Lower lobe of right lung (tissue), 2 donors: ENCODE measurements at regions not wholly inside any gene's neighbourhood (a gene's known extent, or its start where the extent isn't known, plus 50 kb on each side); places are given as distances from the start of the nearest gene placed in this dataset.

ENCODE experiments used
- ATAC-seq, 2 donors: fragments of 200-7000 bp; cut with Tn5 transposase; one replicate each; pipeline ENCODE4 v1.9.1; 2020 to 2022; ENCODE audit warnings: mild to moderate bottlenecking in 2 of 2, moderate library complexity in 2 of 2
- DNase-seq: peaks from one replicate; pipeline ENCODE4 v3.0.0-alpha.2; 2020
- H3K27ac ChIP-seq: fragments of 200-600 bp; one replicate; pipeline ENCODE4 v1.8.0; 2022
- H3K27me3 ChIP-seq: fragments of 200-600 bp; one replicate; pipeline ENCODE4 v1.8.0; 2022; ENCODE audit warnings: low read depth
- H3K36me3 ChIP-seq: fragments of 200-600 bp; one replicate; pipeline ENCODE4 v1.8.0; 2022; ENCODE audit warnings: mild to moderate bottlenecking
- H3K4me1 ChIP-seq: fragments of 200-600 bp; one replicate; pipeline ENCODE4 v1.8.0; 2022
- H3K4me3 ChIP-seq: fragments of 200-600 bp; one replicate; pipeline ENCODE4 v1.8.0; 2022; ENCODE audit warnings: mild to moderate bottlenecking
- H3K9me3 ChIP-seq: fragments of 200-600 bp; one replicate; pipeline ENCODE4 v1.8.0; 2022
- CTCF ChIP-seq: fragments of 200-600 bp; IDR thresholded peaks from one replicate; pipeline ENCODE4 v1.8.0; 2022; ENCODE audit warnings: antibody characterized with exemption, mild to moderate bottlenecking
- intact Hi-C: fragments of 100-400 bp; cut with DNase I; formaldehyde crosslinking; loops from one replicate; pipeline ENCODE4 v1.11.0; 2022
- donor health status: DM: no; HTN: yes; CAD: no; lungs with severe emphysema.

GRCh38 chr18:67159662-67160061 is 356.9 kb downstream of the DSEL start:
- no peaks in the 10 kb centered on the region for H3K9me3 ChIP-seq
- ATAC-seq, result no peak
- no peaks in the 10 kb centered on the region for H3K4me1 ChIP-seq
- no peaks in the 10 kb centered on the region for H3K27me3 ChIP-seq
- no peak for DNase-seq
- TF ChIP-seq CTCF, result no peak
- H3K27ac ChIP-seq, result no peak overlapping the region
- intact Hi-C loops, result no loop called here
- H3K36me3 ChIP-seq, result no peaks in the 10 kb centered on the region
- no peak overlapping the region for H3K4me3 ChIP-seq

GRCh38 chr18:67154979-67155378 is 361.5 kb downstream of the DSEL start:
- H3K27me3 ChIP-seq, result no peaks in the 10 kb centered on the region
- intact Hi-C loops, result no loop called here
- no peak overlapping the region for H3K4me3 ChIP-seq
- no peak for TF ChIP-seq CTCF
- ATAC-seq (no peak), DNase-seq (no peak)
- H3K36me3 ChIP-seq, result no peaks in the 10 kb centered on the region
- no peaks in the 10 kb centered on the region for H3K9me3 ChIP-seq
- no peak overlapping the region for H3K27ac ChIP-seq
- H3K4me1 ChIP-seq, result no peaks in the 10 kb centered on the region

DNA sequence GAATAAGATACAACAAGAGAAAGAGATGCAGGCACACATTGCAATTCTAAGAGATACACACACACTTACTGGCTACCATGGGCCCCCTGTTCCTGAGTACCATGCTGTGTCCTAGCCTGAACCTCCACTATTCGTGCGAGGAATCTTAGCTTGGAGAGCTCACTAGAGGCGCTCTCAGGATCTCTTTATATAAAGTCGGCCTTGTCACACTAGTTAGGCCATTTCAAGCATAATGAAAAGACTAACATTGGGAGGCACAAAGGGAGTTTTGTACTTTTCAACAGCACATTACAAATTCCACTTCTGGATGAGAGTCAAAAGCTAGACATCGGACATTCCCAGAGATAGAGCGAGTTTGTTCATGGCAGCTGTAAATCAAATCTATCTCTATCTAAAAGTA is 365.2 kb downstream of the DSEL start:
- Histone ChIP-seq H3K27me3 (no peaks in the 10 kb centered on the region), H3K27ac (no peak overlapping the region), H3K9me3 (no peaks in the 10 kb centered on the region), H3K4me3 (no peak overlapping the region), H3K4me1 (no peaks in the 10 kb centered on the region), H3K36me3 (no peaks in the 10 kb centered on the region)
- no peak for ATAC-seq
- no peak for DNase-seq
- TF ChIP-seq CTCF, result no peak
- intact Hi-C loops, result no loop called here

GRCh38 chr18:67145586-67146292 is 370.8 kb downstream of the DSEL start:
- Histone ChIP-seq H3K9me3 (no peaks in the 10 kb centered on the region), H3K4me1 (no peaks in the 10 kb centered on the region), H3K27ac (no peak overlapping the region), H3K36me3 (no peaks in the 10 kb centered on the region), H3K4me3 (no peak overlapping the region), H3K27me3 (no peaks in the 10 kb centered on the region)
- no peak for TF ChIP-seq CTCF
- ATAC-seq (no peak), DNase-seq (no peak)
- intact Hi-C loops, result no loop called here

DNA sequence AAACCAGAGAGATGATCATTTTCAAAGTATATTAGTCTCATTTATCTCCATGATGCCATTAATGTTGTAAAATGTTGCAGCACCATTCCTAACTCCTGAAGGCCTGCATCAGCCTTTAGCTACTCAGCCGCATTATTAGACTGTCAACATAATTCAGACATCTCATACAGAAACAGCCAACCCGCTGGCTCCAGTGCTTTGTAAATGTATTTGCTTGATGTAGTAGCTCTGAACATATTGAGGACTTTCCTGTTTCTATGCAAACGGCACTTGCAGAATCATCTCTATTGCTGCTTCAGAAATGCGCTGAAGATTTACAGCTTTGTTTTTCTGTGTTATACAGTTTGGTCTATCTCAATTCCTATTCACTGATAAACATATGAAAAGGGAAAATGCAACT is 372.2 kb downstream of the DSEL start:
- intact Hi-C loops, result no loop called here
- no peak for TF ChIP-seq CTCF
- no peak for ATAC-seq
- no peak for DNase-seq
- Histone ChIP-seq H3K27me3 (no peaks in the 10 kb centered on the region), H3K36me3 (no peaks in the 10 kb centered on the region), H3K9me3 (no peaks in the 10 kb centered on the region), H3K4me3 (no peak overlapping the region), H3K4me1 (no peaks in the 10 kb centered on the region), H3K27ac (no peak overlapping the region)

DNA sequence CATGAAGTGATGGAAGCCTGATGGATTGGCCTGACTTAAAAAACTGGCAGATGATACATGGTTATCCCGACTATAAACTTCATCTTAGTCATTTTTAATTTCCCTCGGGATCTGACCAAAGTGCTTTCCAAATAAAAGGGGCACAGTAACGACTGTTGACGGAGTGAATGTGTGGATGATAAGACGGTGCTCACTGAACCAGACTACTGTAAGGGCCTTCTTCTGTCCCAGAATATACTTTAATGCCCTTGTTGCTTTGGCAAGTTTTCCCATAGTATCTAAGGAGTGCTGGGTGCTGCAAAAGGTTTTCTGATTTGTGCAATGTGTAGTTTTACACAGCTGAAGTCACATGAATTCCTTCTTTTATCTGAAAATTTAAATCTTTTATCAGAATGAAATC is 373.5 kb downstream of the DSEL start:
- H3K4me3 ChIP-seq, result no peak overlapping the region
- DNase-seq, result no peak
- TF ChIP-seq CTCF, result no peak
- H3K36me3 ChIP-seq, result no peaks in the 10 kb centered on the region
- H3K4me1 ChIP-seq, result no peaks in the 10 kb centered on the region
- H3K9me3 ChIP-seq, result no peaks in the 10 kb centered on the region
- intact Hi-C loops, result no loop called here
- H3K27me3 ChIP-seq, result no peaks in the 10 kb centered on the region
- H3K27ac ChIP-seq, result no peak overlapping the region
- ATAC-seq, result no peak
